CD14-positive monocyte (primary cell): ENCODE measurements at regions not wholly inside any gene's neighbourhood (a gene's known extent, or its start where the extent isn't known, plus 50 kb on each side); places are given as distances from the start of the nearest gene placed in this dataset.

Experiments
- DNase-seq, 3 donors: peaks; one replicate each; pipeline ENCODE4 v3.0.0-alpha.2; 2011 to 2022
- H2AFZ ChIP-seq: 2 replicates; pipeline ENCODE4 v1.6.0; 2012; ENCODE audit warnings: mild to moderate bottlenecking, low read depth, low read length, inconsistent platforms; ENCODE audit not compliant: insufficient read depth, poor library complexity, severe bottlenecking
- H3K27ac ChIP-seq, 2 donors: 1 replicate in 1 of 2; 2 replicates in 1 of 2; pipeline ENCODE4 v1.5.1; 2012 to 2013; ENCODE audit warnings: low read length in 2 of 2, control low read depth in 1 of 2, inconsistent platforms in 1 of 2, low read depth in 1 of 2, mild to moderate bottlenecking in 1 of 2
- H3K27me3 ChIP-seq, 2 donors: one replicate each; pipeline versions ENCODE4 v1.6.0 to v1.6.1; 2011 to 2013; ENCODE audit warnings: low read length in 2 of 2; ENCODE audit not compliant: control insufficient read depth in 2 of 2, insufficient read depth in 2 of 2
- H3K36me3 ChIP-seq, 2 donors: replicated peaks in 1 of 2; 1 replicate in 1 of 2; 2 replicates in 1 of 2; pipeline versions ENCODE4 v1.5.1 to v1.6.1; 2012 to 2013; ENCODE audit warnings: low read length in 2 of 2, control low read depth in 1 of 2, inconsistent platforms in 1 of 2, mild to moderate bottlenecking in 1 of 2; ENCODE audit not compliant: insufficient read depth in 2 of 2, control insufficient read depth in 1 of 2
- H3K4me1 ChIP-seq, 2 donors: 1 replicate in 1 of 2; 2 replicates in 1 of 2; pipeline versions ENCODE4 v1.5.1 to v1.6.1; 2012 to 2013; ENCODE audit warnings: low read length in 2 of 2, control low read depth in 1 of 2, inconsistent platforms in 1 of 2, mild to moderate bottlenecking in 1 of 2, moderate library complexity in 1 of 2; ENCODE audit not compliant: insufficient read depth in 2 of 2, control insufficient read depth in 1 of 2
- H3K4me2 ChIP-seq: replicated peaks from 2 replicates; pipeline ENCODE3; 2012; ENCODE audit warnings: low read length, moderate library complexity, mild to moderate bottlenecking; ENCODE audit not compliant: poor library complexity, severe bottlenecking; ENCODE audit errors: extremely low read depth
- H3K4me3 ChIP-seq, 3 experiments: fragments of 200-600 bp in 1 of 3; sonication (generic) in 1 of 3; replicated peaks in 1 of 3; 1 replicate in 2 of 3; 2 replicates in 1 of 3; pipeline ENCODE4 v1.5.1; 2011 to 2013; ENCODE audit warnings: low read length in 3 of 3, mild to moderate bottlenecking in 3 of 3, control low read depth in 2 of 3, low read depth in 2 of 3, inconsistent platforms in 1 of 3, moderate library complexity in 1 of 3
- H3K79me2 ChIP-seq: 2 replicates; pipeline ENCODE4 v1.6.0; 2012; ENCODE audit warnings: mild to moderate bottlenecking, control low read depth, inconsistent platforms, low read length, moderate library complexity; ENCODE audit not compliant: insufficient read depth
- H3K9ac ChIP-seq: 2 replicates; pipeline ENCODE4 v1.6.0; 2017; ENCODE audit warnings: low read length, mild to moderate bottlenecking; ENCODE audit not compliant: insufficient read depth, poor library complexity, severe bottlenecking
- H3K9me3 ChIP-seq, 2 donors: replicated peaks in 1 of 2; 1 replicate in 1 of 2; 2 replicates in 1 of 2; pipeline versions ENCODE4 v1.5.1 to v1.6.1; 2012 to 2013; ENCODE audit warnings: low read length in 2 of 2, control low read depth in 1 of 2; ENCODE audit not compliant: control insufficient read depth in 1 of 2, insufficient read depth in 1 of 2
- H4K20me1 ChIP-seq: 2 replicates; pipeline ENCODE4 v1.6.0; 2012; ENCODE audit warnings: mild to moderate bottlenecking, low read length, control low read depth, moderate library complexity; ENCODE audit not compliant: insufficient read depth
- H3K27ac Mint-ChIP-seq, 7 donors: one replicate each; pipeline ENCODE4 v1.8.0; 2020; ENCODE audit warnings: mild to moderate bottlenecking in 7 of 7, mixed read lengths in 7 of 7, moderate library complexity in 6 of 7, inconsistent platforms in 2 of 7
- H3K27me3 Mint-ChIP-seq, 3 donors: one replicate each; pipeline ENCODE4 v1.8.0; 2021 to 2022; ENCODE audit warnings: low read depth in 3 of 3, mild to moderate bottlenecking in 3 of 3, mixed read lengths in 3 of 3, moderate library complexity in 3 of 3, inconsistent platforms in 1 of 3
- H3K36me3 Mint-ChIP-seq, 2 donors: one replicate each; pipeline ENCODE4 v1.8.0; 2020; ENCODE audit warnings: mixed read lengths in 2 of 2, inconsistent platforms in 1 of 2, mild to moderate bottlenecking in 1 of 2
- H3K4me1 Mint-ChIP-seq: one replicate; pipeline ENCODE4 v1.8.0; 2020; ENCODE audit warnings: mild to moderate bottlenecking, mixed read lengths
- H3K4me3 Mint-ChIP-seq, 2 donors: one replicate each; pipeline ENCODE4 v1.8.0; 2020; ENCODE audit warnings: mild to moderate bottlenecking in 2 of 2, mixed read lengths in 2 of 2, moderate library complexity in 1 of 2
- H3K9me3 Mint-ChIP-seq, 7 donors: one replicate each; pipeline ENCODE4 v1.8.0; 2020 to 2022; ENCODE audit warnings: mixed read lengths in 7 of 7, mild to moderate bottlenecking in 6 of 7, moderate library complexity in 6 of 7, inconsistent platforms in 2 of 7
- CTCF ChIP-seq: fragments of 200-600 bp; IDR thresholded peaks from one replicate; pipeline ENCODE4 v1.8.0; 2022; ENCODE audit warnings: antibody characterized with exemption, mild to moderate bottlenecking
- WGBS: methylation state at CpG from one replicate; pipeline ENCODE4 v1.1.5; 2013; ENCODE audit warnings: missing lambda C conversion rate; ENCODE audit not compliant: insufficient coverage; 5-methylcytosine and 5-hydroxymethylcytosine counted together
- intact Hi-C, 2 donors: fragments of 100-400 bp; cut with micrococcal nuclease; formaldehyde crosslinking; loops; one replicate each; pipeline versions ENCODE4 v1.15.0 to v1.15.1; 2023

DNA sequence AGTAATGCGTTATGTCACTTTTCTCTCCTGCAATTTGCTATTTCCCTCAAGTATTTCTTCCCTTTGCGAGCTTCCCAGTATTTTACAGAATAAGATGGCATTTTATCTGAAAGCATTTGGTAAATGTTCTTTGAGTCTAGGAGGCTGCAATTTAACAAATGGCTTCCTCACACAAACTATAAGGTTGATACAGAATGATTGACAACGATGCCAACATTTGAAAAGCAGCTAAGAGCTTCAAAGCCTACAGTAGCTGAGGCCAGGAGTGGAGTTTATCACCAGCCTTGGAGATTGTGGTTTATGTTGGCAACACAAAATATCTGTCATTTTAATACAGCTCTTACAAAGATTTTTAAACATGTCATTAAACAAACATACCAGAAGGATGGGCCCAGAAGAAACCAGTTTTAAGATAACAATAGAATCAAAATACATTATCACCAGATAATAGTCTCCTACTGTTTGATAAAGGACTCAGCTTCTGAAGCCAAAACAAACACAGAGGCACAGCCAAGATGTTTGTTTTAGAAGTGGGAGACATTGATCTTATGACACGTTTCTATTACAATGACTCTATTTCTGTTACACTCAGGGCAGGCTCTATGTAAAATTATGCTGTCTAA lies 711.4 kb upstream of the ACVR2A start:
- no peaks in the 10 kb centered on the region for H3K79me2 ChIP-seq
- no peak for TF ChIP-seq CTCF
- no peaks in the 10 kb centered on the region for H4K20me1 ChIP-seq
- no peaks in the 10 kb centered on the region for H3K9me3 ChIP-seq
- H3K9ac ChIP-seq: no peak overlapping the region
- WGBS: no CpG with 5 or more reads among the region's 4 CpGs
- no peak overlapping the region for H3K4me3 ChIP-seq
- no peak overlapping the region for H2AFZ ChIP-seq
- no peak overlapping the region for H3K27ac ChIP-seq
- no peaks in the 10 kb centered on the region for H3K36me3 ChIP-seq
- intact Hi-C loops: no loop called here
- no peaks in the 10 kb centered on the region for H3K27me3 ChIP-seq
- no peak overlapping the region for H3K4me2 ChIP-seq
- DNase-seq: no peak
- Mint-ChIP-seq H3K36me3 (no peaks in the 10 kb centered on the region), H3K4me1 (no peaks in the 10 kb centered on the region), H3K9me3 (peaks cover 0 to 9% (median 3%) of the 10 kb centered on the region in 7 donors), H3K27ac (no peak overlapping the region), H3K27me3 (no peaks in the 10 kb centered on the region), H3K4me3 (no peak overlapping the region)
- no peaks in the 10 kb centered on the region for H3K4me1 ChIP-seq

DNA sequence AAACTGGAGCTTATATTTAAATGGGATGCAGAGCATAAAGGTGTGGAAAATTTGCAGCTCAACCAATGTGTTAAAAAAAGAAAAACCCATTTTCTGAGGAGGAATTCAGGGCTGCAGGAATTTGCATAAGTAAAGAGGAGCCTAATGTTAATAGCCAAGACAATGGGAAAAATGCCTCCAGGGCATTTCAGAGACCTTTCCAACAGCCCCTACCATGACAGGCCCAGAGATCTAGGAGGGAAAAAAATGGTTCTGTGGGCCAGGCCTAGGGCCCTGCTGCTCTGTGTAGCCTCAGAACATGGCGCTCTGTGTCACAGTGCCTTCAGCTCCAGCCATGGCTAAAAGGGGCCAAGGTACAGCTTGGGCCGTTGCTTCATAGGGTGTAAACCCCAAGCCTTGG lies 719.7 kb upstream of the ACVR2A start:
- DNase-seq: no peak
- no peak overlapping the region for H3K4me3 Mint-ChIP-seq
- no peak overlapping the region for H2AFZ ChIP-seq
- H3K27me3 ChIP-seq: no peaks in the 10 kb centered on the region
- H3K9ac ChIP-seq: no peak overlapping the region
- TF ChIP-seq CTCF: no peak
- no peaks in the 10 kb centered on the region for H4K20me1 ChIP-seq
- peaks cover 6 to 26% (median 9%) of the 10 kb centered on the region in 7 donors for H3K9me3 Mint-ChIP-seq
- H3K36me3 ChIP-seq: no peaks in the 10 kb centered on the region
- H3K27me3 Mint-ChIP-seq: no peaks in the 10 kb centered on the region
- H3K4me1 Mint-ChIP-seq: no peaks in the 10 kb centered on the region
- intact Hi-C loops: no loop called here
- H3K27ac Mint-ChIP-seq: no peak overlapping the region
- no peak overlapping the region for H3K4me2 ChIP-seq
- no peaks in the 10 kb centered on the region for H3K79me2 ChIP-seq
- H3K36me3 Mint-ChIP-seq: no peaks in the 10 kb centered on the region
- H3K4me3 ChIP-seq: no peak overlapping the region
- no peak overlapping the region for H3K27ac ChIP-seq
- no peaks in the 10 kb centered on the region for H3K4me1 ChIP-seq
- peaks cover 5 to 9% of the 10 kb centered on the region in 2 donors for H3K9me3 ChIP-seq
- 87% methylated on average over 2 of the region's 2 CpGs for WGBS
